Fibroblast of skin of scalp (primary cell): ENCODE measurements at regions not wholly inside any gene's neighbourhood (a gene's known extent, or its start where the extent isn't known, plus 50 kb on each side); places are given as distances from the start of the nearest gene placed in this dataset.

ENCODE experiments used
- DNase-seq: peaks from one replicate; pipeline ENCODE4 v3.0.0-alpha.2; 2013

GRCh38 chr6:122286512-122286911 lies 112.9 kb upstream of the HSF2 start:
- no peak for DNase-seq

- DNase-seq = peak; percentile 23
Measured at GRCh38 chr6:122289762-122290539, 109.5 kb upstream of the HSF2 start.

- no peak for DNase-seq
Measured at GRCh38 chr6:122297010-122297409, 102.4 kb upstream of the HSF2 start.

- no peak for DNase-seq
Measured at GRCh38 chr6:122302067-122302466, 97.4 kb upstream of the HSF2 start.

- no peak for DNase-seq
Measured at GRCh38 chr6:122307577-122307976, 91.9 kb upstream of the HSF2 start.

- DNase-seq = no peak
Measured at GRCh38 chr6:122308074-122308473, 91.4 kb upstream of the HSF2 start.

GRCh38 chr6:122315842-122316241 lies 83.6 kb upstream of the HSF2 start:
- no peak for DNase-seq

GRCh38 chr6:122322824-122323223 lies 76.6 kb upstream of the HSF2 start:
- DNase-seq = peak; percentile 32

GRCh38 chr6:122323361-122323760 lies 76.1 kb upstream of the HSF2 start:
- no peak for DNase-seq

GRCh38 chr6:122330315-122330714 lies 69.1 kb upstream of the HSF2 start:
- no peak for DNase-seq

- no peak for DNase-seq
Measured at GRCh38 chr6:122337645-122338044, 61.8 kb upstream of the HSF2 start.

GRCh38 chr6:122339661-122340060 lies 59.8 kb upstream of the HSF2 start:
- peak; percentile 6 for DNase-seq

- peak; percentile 33 for DNase-seq
Measured at GRCh38 chr6:122347280-122347679, 52.2 kb upstream of the HSF2 start.

- no peak for DNase-seq
Measured at GRCh38 chr6:122347751-122348150, 51.7 kb upstream of the HSF2 start.
